Smooth muscle cell (in vitro differentiated cells): ENCODE measurements at regions not wholly inside any gene's neighbourhood (a gene's known extent, or its start where the extent isn't known, plus 50 kb on each side); places are given as distances from the start of the nearest gene placed in this dataset.

Experiments used
- DNase-seq: peaks from one replicate; lab custom pipeline; 2025; ENCODE audit not compliant: unreplicated experiment; lab: John Stamatoyannopoulos, UW
- H2AFZ ChIP-seq: fragments of 200-600 bp; sonication (generic); 2 replicates; pipeline ENCODE4 v1.6.0; 2016; ENCODE audit warnings: antibody characterized with exemption, low read depth, mild to moderate bottlenecking
- H3F3A ChIP-seq: fragments of 200-600 bp; sonication (generic); 2 replicates; pipeline ENCODE4 v1.6.0; 2017; ENCODE audit warnings: antibody characterized with exemption, low read depth
- H3K27ac ChIP-seq: fragments of 200-600 bp; sonication (generic); 2 replicates; pipeline ENCODE4 v1.5.1; 2016; ENCODE audit warnings: low read depth, mild to moderate bottlenecking
- H3K27me3 ChIP-seq: fragments of 200-600 bp; sonication (generic); 2 replicates; pipeline ENCODE4 v1.6.1; 2016; ENCODE audit warnings: low read depth, mild to moderate bottlenecking
- H3K36me3 ChIP-seq: fragments of 200-600 bp; sonication (generic); 2 replicates; pipeline ENCODE4 v1.5.1; 2016; ENCODE audit warnings: low read depth
- H3K4me1 ChIP-seq: fragments of 200-600 bp; sonication (generic); 2 replicates; pipeline ENCODE4 v1.5.1; 2016; ENCODE audit warnings: low read depth
- H3K4me2 ChIP-seq: fragments of 200-600 bp; sonication (generic); 2 replicates; pipeline ENCODE4 v1.6.0; 2016; ENCODE audit warnings: mild to moderate bottlenecking
- H3K4me3 ChIP-seq: fragments of 200-600 bp; sonication (generic); 2 replicates; pipeline ENCODE4 v1.5.1; 2016; ENCODE audit warnings: mild to moderate bottlenecking
- H3K79me2 ChIP-seq: fragments of 200-600 bp; sonication (generic); 2 replicates; pipeline ENCODE4 v1.6.0; 2016; ENCODE audit warnings: low read depth, mild to moderate bottlenecking
- H3K9ac ChIP-seq: fragments of 200-600 bp; sonication (generic); 2 replicates; pipeline ENCODE4 v1.6.0; 2016; ENCODE audit warnings: low read depth
- H3K9me3 ChIP-seq: fragments of 200-600 bp; sonication (generic); replicated peaks from 2 replicates; pipeline ENCODE4 v1.5.1; 2016; ENCODE audit warnings: low read depth
- H4K20me1 ChIP-seq: fragments of 200-600 bp; sonication (generic); 2 replicates; pipeline ENCODE4 v1.6.0; 2016; ENCODE audit warnings: low read depth
- CTCF ChIP-seq: fragments of 200-600 bp; sonication (generic); IDR thresholded peaks from 2 replicates; pipeline ENCODE4 v1.5.1; 2017; ENCODE audit warnings: borderline replicate concordance, mild to moderate bottlenecking, antibody characterized with exemption; ENCODE audit not compliant: insufficient read depth, poor library complexity, severe bottlenecking
- WGBS: methylation state at CpG from one replicate; pipeline ENCODE4 v1.1.7; 2016; ENCODE audit warnings: low lambda C conversion rate; 5-methylcytosine and 5-hydroxymethylcytosine counted together

- no peak overlapping the region for H3K9ac ChIP-seq
- no peak for DNase-seq
- no peak for TF ChIP-seq CTCF
- no peaks in the 10 kb centered on the region for H3K27me3 ChIP-seq
- H3K4me2 ChIP-seq, result no peak overlapping the region
- H3K36me3 ChIP-seq, result no peaks in the 10 kb centered on the region
- no peak overlapping the region for H3K27ac ChIP-seq
- no peak overlapping the region for H3K4me3 ChIP-seq
- no peak overlapping the region for H2AFZ ChIP-seq
- no peaks in the 10 kb centered on the region for H3F3A ChIP-seq
- H3K9me3 ChIP-seq, result no peaks in the 10 kb centered on the region
- H4K20me1 ChIP-seq, result no peaks in the 10 kb centered on the region
- H3K79me2 ChIP-seq, result no peaks in the 10 kb centered on the region
- peaks cover 10% of the 10 kb centered on the region for H3K4me1 ChIP-seq
Measured at GRCh38 chr6:88520017-88520338, 353.8 kb upstream of the CNR1 start.

- Histone ChIP-seq H3K79me2 (no peaks in the 10 kb centered on the region), H3K4me3 (no peak overlapping the region), H4K20me1 (no peaks in the 10 kb centered on the region), H3K27ac (no peak overlapping the region), H3K4me1 (peaks cover 10% of the 10 kb centered on the region), H3K9ac (no peak overlapping the region), H3K36me3 (no peaks in the 10 kb centered on the region), H3K27me3 (no peaks in the 10 kb centered on the region), H3K9me3 (no peaks in the 10 kb centered on the region), H3F3A (no peaks in the 10 kb centered on the region), H2AFZ (peak overlapping the region; percentile 10), H3K4me2 (peak overlapping the region; percentile 30)
- WGBS, result 27% methylated on average over 10 of the region's 10 CpGs
- TF ChIP-seq CTCF, result no peak
- DNase-seq, result no peak
Measured at GRCh38 chr6:88519301-88520016, 353.3 kb upstream of the CNR1 start.

- Histone ChIP-seq H3K9me3 (no peaks in the 10 kb centered on the region), H3K27ac (no peak overlapping the region), H2AFZ (no peak overlapping the region), H3F3A (no peaks in the 10 kb centered on the region), H3K27me3 (no peaks in the 10 kb centered on the region), H3K79me2 (no peaks in the 10 kb centered on the region), H3K4me3 (no peak overlapping the region), H3K9ac (no peak overlapping the region), H3K36me3 (no peaks in the 10 kb centered on the region), H3K4me1 (peaks cover 10% of the 10 kb centered on the region), H4K20me1 (no peaks in the 10 kb centered on the region), H3K4me2 (no peak overlapping the region)
- no peak for TF ChIP-seq CTCF
- 39% methylated on average over 3 of the region's 3 CpGs for WGBS
- DNase-seq, result no peak
Measured at GRCh38 chr6:88517737-88518136, 351.6 kb upstream of the CNR1 start.

GRCh38 chr6:88513920-88514319, 347.8 kb upstream of the CNR1 start:
- no peak overlapping the region for H3K4me2 ChIP-seq
- no peak overlapping the region for H3K9ac ChIP-seq
- no peaks in the 10 kb centered on the region for H3K27me3 ChIP-seq
- peaks cover 2% of the 10 kb centered on the region for H3K4me1 ChIP-seq
- H3K4me3 ChIP-seq, result no peak overlapping the region
- no peaks in the 10 kb centered on the region for H3K79me2 ChIP-seq
- no peak overlapping the region for H2AFZ ChIP-seq
- no peaks in the 10 kb centered on the region for H3K9me3 ChIP-seq
- no peak for TF ChIP-seq CTCF
- no peaks in the 10 kb centered on the region for H4K20me1 ChIP-seq
- H3K36me3 ChIP-seq, result no peaks in the 10 kb centered on the region
- WGBS, result 91% methylated on average over 4 of the region's 4 CpGs
- no peak overlapping the region for H3K27ac ChIP-seq
- no peak for DNase-seq
- no peaks in the 10 kb centered on the region for H3F3A ChIP-seq
